GM18499 (cell line): ENCODE measurements at regions not wholly inside any gene's neighbourhood (a gene's known extent, or its start where the extent isn't known, plus 50 kb on each side); places are given as distances from the start of the nearest gene placed in this dataset.

Experiments used
- ATAC-seq: cut with Tn5 transposase; IDR thresholded peaks from one replicate; pipeline ENCODE4 v1.9.1; 2021; ENCODE audit warnings: moderate number of reproducible peaks; ENCODE audit not compliant: insufficient read depth, unreplicated experiment

DNA sequence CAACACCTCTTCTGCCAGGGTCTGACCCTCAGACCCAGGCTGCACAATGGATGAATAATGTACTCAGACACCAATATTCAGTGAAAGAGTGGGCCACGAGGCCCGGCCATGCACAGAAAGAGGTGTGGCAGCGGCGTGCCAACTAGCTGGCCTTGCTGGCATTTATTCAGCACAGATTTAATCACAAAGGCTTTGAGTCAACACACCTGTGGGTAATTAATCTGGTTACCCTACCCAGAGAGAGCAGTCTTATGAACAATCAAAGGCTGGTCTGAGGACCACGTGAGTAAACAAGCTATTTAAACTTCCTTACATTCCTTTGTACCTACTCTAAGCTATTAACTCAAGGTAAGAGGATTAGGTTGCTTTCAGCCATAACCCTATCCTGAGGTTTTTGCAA, 324.8 kb downstream of the C12orf50 start:
- no peak for ATAC-seq

DNA sequence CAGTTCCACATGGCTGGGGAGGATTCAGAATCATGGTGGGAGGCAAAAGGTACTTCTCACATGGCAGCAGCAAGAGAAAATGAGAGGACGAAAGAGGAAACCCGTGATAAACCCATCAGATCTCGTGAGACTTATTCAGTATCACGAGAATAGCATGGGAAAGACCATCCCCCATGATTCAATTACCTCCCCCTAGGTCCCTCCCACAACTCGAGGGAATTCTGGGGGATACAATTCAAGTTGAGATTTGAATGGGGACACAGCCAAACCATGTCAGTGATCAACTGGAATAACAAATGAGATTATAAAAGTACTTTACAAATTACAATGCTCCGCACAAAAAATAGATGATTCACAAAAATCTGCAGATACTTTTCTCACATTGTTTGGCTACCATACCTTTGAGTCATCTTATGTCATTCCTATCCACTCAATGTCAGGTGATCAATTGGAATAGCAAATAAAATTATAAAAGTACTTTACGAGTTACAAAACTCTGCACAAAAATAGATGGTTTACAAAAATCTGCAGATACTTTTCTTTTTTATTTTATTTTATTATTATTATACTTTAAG, 338.9 kb downstream of the C12orf50 start:
- ATAC-seq: no peak

DNA sequence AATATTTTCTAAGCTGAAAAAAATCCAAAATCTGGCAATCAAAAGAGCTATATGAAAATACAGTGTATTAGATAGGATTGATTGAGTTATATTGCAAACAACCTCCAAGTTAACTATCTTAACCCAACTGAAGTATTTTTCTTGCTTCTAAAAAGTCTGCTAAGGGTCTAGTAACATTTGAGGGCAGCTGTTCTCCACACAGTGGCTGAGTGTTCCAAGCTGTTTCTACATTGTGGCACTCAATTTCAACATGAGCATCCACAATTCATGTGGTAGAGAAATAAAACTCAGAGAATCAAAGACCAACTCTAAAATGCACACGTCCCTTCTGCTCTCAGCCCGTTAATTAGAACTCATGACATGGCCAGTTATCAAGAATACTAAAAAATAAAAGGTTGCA, 340.0 kb downstream of the C12orf50 start:
- no peak for ATAC-seq

DNA sequence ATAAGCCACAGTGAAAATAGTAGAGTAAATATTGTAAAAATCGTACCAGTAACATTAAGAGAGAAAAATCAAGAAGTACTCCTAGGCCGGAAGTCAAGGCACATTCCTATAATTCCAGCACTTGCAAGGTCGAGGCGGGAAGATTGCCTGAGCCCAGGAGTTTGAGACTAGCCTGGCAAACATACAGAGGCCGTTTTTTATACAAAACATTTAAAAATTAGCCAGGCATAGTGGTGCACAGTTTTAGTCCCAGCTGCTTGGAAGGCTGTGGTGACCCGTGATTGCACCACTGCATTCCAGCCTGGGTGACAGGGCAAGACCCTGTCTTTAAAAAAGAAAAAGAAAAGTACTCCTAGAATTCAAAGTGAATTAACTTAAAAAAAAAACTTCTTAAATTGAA, 341.8 kb downstream of the C12orf50 start:
- no peak for ATAC-seq

DNA sequence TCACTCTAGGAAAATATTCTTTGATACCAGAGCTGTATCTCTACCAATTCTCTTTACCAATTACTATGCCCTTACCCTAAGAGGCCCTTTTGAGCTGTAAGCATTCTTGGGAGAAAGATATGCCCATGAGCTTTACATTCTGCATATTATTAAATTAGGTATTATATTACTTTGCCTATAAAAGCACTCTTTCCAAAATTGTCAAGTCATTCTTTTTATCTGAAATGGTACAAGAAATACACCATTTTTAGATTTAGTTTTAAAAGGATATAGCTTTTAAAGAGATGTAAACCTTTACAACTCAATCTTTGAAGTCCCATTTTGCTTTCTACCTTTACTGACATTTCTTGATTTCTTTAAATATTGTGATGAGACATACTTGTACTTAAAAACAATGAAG, 343.5 kb downstream of the C12orf50 start:
- no peak for ATAC-seq

DNA sequence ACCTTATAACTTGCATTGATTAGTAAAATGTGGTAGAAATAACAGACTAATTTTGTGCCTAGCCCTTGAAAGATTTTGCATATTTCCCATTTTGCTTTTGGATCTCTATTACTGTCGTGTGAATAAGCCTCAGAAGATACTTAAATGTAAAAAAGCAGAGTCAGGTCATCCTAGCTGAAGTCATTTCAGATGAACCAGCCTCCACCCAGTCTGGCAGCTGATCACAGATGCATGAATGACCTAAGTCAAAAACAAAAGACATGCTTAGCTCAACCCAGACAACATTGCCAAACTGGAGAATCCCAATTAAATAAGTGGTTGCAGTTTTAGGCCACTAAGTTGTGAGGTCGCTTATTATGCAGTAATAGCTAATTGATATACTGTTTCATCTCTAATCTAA, 349.9 kb downstream of the C12orf50 start:
- no peak for ATAC-seq

DNA sequence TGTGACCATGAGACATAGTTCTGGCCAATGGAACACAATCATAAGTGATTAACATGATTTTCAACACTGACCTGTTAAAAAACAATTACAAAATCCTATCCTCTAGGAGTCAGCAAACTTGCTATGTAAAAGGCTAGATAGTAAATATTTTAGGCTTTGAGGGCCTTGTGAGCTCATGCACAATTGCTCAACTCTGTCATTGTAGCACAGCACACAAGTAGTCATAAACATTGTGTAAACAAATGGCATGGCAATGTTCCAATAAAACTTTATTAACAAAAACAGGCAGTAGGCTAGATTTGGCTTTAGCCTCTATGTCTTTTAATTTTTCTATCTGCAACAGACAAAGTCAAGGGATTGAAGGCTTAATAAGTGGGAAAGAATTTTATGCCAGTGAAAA, 350.7 kb downstream of the C12orf50 start:
- ATAC-seq: no peak

DNA sequence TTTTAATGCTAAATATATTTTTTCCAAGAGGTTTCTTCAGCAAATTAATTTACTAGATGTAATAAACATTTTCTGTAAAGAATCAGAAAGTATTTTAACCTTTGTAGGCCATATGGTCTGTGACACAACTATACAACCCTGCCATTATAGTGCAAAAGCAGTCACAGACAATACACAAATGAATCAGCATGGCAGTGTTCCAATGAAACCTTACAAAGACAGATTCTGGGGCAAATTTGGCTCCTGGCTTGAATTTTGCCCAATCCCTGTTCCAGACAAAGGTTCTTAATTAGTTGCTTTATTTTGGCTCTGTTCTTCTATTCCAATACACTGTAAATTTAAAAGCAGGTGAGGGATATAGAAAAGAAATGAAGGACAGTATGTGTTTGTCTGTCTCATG, 352.5 kb downstream of the C12orf50 start:
- no peak for ATAC-seq

DNA sequence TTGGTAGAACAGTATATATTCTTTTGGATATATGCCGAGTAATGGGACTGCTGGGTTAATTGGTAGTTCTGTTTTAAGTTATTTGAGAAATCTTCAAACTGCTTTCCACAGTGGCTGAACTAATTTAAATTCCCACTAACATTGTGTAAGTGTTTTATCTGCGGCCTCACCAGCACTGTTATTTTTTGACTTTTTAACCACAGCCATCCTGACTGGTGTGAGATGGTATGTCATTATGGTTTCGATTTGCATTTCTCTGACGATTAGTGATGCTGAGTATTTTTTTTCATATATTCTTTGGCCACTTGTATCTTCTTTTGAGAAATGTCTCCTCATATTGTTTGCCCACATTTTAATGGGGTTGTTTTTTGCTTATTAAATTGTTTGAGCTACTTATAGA, 357.4 kb downstream of the C12orf50 start:
- ATAC-seq: no peak

DNA sequence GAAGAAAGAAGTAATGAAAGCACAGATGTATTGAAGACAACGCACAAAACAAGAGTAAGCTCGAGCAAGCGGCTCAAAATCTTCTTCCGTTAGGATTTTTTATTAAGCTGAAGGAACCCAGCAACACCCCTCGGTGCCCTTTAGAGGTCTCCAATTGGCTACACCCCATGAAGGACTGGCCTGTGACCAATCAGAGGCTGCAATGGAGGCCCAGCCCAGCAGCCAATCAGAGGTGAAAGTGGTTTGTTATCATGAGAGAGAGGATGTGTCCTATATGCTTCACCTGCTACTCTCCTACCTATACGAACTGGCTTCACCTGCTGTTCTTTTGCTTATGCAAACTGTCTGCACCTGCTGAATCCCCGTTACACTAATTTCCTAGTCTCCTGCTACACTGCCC, 358.8 kb downstream of the C12orf50 start:
- ATAC-seq: no peak

DNA sequence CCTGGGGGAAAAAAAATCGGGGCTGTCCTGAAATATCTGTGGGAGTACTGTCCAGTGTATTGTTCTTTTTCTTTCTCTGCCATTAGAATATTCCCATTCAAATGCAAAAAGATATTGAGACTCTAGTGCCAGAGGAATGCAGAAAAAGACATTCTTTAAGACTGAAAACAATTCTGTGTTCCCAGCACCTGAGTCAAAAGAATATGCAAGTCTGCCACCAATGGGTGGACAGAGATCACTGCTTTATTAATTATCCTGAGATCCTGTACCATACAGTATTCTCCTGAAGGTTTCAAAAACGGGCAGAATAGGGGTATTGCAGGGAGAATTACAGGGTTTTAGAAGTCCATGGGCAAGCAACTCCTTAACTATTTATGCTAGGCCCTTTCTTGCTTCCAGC, 361.8 kb downstream of the C12orf50 start:
- no peak for ATAC-seq

DNA sequence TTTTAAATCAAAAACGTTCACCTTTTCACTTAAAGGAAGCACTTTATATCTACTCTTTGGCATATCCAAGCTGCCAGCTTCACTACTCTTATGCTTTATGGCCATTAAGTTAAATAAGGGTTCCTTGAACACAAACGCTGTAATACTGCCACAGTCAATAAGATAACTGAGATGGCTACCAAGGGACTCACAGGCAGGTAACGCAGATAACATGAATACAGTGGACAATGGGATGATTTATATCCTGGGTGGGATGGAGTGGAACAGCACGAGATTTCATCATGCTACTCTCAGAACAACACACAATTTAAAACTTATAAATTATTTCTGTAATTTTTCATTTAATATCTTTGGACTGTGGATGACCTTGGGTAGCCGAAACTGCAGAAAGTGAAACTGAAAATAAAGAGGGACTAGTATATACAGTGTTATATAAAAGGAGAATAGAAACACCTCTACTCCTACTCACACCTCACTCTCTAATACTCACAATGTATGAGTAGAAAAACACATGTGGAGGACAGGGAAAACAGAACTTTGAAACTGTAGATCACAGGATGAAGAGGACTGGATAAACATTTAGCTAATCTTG, 367.3 kb downstream of the C12orf50 start:
- no peak for ATAC-seq

DNA sequence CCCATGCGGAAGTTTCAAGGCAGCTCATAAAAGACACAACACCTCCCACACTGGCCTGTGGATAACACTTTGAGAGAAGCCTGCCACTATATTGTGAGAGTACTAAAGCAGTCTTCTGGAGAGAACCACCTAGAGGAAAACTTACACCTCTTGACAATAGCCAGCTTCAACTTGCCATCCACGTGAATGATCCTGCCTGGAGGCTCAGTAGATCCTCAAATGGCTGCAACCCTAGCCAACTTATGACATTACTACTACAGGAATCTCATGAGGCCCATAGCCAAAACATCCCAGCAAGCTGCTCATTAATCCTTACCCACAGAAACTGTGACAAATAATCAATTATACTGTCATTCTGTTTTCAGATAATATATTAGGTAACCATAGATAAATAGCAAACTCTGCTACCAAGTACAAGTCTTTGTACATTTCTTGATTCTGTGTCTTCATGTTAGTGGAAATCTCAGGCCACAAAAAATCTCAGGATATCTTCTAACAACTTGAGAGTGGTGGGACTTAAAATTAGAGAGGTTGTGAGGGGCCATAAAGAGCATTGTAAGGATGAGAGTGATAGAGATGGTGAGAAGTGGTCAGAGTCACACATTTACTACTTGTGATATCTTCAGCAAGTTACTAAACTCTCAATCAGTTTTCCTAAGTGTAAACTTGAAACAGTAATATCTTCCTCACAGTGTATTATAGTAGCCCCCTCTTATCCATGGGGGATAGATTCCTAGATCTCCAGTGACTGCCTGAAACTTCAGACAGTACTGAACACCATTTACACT, 368.0 kb downstream of the C12orf50 start:
- ATAC-seq: no peak

DNA sequence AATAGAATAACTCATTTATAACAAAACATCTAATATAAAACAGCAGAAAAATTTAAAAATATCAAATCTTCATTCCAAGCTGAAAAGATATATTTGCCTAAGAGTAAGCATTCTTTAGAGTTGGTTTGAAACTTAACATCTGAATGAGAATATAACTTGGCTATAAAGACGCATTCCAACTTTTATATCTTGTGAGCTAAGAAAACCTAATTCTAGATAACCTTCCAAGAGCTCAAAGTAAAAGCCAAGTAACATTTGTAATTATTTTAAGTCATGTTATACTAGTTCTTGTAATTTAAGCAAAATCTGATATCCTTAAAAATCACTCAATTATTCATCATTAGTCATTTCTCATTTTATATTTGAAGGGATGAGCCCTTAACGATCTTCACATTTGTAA, 368.9 kb downstream of the C12orf50 start:
- ATAC-seq: no peak

DNA sequence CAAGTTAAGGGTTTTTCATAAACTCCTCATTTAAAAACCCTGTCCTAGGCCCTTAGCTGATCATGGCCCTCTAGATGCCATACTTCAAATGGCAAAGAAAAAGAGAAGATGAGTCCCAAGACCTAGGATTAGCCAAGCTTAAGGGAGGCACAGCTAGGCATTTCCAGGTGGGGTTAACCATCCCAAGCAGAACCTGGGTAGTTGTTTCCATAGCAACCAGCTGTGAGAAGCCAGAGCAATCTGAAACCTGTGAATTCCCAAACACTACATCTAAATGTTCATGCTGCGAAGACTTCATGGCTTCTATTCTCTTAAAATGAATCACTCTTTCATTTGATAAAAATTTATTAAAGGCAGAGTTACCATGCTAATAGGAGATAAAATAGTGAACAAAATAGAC, 372.9 kb downstream of the C12orf50 start:
- ATAC-seq: no peak

DNA sequence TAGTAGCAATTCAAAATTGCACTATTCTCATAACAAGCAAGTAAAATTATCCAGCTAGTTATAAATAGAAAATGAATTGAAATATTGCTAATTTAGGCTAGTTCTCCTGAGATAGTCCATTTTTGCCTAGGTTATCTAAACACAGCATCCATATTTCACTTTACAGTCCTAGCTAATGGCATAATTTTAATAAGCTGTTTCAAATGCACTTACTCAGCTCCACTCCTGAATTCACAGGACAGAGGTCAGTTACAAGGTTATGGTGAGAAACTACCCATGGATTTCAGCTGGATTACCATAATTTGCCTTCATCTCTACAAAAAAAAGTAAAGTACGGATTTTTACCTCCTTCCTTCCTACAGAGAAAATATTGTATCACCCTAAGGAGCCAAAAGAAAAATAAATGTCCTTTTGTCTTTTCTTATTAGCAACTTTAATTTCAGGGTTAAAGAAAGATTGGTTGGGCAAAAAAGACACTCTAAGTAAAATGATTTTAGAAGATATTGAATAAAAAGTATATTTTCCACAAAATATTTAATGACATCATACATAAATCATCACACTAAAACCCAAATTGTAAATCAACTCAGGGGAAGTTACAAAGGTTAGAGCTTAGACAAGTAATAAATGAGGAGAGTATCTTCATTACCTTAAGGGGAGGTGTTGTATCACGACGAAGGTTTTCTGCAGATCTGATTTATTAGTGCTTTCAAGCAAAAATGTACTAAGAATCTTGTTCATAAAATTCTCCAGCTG, 377.4 kb downstream of the C12orf50 start:
- ATAC-seq: no peak

DNA sequence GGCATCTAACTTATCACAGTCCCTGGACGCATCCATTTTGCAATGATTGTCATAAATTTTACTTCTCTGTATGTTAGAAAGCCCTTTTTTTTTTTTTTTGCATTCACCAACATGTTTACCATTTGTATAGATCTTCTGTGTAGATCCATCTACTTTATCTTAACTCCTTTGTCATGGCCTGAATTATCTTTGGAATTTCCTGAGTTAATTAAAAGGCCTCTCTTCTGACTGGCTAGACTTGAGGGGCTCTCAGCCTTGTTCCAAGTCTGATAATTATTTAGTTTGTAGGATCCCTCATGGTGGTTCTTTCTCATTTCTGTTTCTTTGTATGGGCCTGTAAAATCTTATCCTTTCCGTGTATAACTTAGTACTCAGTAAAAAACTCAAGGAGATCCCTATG, 387.0 kb downstream of the C12orf50 start:
- no peak for ATAC-seq

DNA sequence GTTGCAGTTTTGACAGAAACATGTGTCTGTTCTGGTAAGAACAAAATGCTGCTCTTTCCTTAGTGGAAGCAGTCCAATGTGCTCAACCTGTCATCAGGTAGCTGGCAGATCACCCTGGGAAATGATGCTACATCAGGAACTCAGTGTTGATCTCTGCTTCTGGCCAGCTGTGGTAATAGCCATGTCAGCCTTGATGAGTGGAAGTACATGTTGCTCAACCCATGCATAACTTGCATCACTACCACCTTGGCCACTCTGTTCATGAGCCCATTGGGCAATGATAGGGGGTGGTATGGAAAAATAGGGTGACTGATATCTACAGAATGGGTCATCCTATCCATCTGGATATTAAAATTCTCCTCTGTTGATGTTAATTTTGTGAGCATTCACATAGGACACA, 411.0 kb downstream of the C12orf50 start:
- ATAC-seq: no peak

DNA sequence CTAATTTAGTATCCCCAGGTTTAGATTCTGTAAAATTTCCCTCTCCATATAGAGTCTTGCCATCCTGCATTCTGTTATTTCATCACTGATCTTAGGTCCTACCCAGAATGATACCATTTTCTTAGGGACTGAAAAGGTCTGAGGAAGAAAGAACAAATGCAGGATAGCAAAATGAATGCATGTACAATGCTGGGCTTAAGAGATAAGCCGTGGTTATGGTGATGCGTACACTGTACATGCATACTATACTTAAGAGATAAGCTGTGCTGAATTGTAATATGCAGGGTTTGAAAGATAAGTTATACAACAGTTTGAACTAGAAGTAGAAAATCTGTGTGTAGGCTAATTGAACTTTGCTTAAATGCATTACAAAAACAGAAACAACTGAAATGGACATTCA, 416.2 kb downstream of the C12orf50 start:
- no peak for ATAC-seq

DNA sequence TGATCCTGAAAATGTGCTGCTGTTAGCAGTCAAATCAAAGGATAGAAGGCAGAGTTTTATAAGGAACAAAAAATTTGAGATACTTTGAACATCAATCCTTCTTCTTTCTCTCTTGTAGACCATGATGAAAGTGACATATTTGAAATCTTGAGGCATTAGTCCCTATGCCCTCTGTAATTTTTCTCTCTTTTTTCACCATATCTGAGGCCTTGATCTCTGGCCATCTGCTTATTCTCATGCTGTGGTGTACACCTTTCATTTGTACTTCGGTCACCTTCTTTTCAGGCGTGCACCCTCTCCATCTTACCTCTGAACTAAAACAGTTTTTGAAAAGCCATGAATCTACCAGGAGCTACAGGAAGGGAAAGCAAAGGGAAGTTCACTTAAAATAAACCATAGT, 420.9 kb downstream of the C12orf50 start:
- ATAC-seq: no peak

DNA sequence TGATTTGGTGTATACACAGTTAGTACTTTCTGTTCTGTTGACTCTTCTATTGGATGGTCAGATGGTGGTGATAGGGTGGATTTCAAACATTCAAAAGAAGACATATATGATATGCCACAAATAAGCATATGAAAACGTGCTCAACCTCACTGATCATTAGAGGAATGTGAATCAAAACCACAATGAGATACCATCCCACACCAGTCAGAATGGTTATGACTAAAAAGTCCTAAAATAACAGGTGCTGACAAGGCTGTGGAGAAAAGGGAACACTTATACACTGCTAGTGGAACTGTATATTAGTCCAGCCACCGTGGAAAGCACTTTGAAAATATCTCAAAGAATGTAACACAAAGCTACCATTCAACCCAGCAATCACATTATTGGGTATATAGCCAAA, 425.5 kb downstream of the C12orf50 start:
- ATAC-seq: no peak
